NCI-H2171 treated with DMSO at 0.1 percent for 48 hours (cell line): ENCODE measurements at regions not wholly inside any gene's neighbourhood (a gene's known extent, or its start where the extent isn't known, plus 50 kb on each side); places are given as distances from the start of the nearest gene placed in this dataset.
A peak's percentile ranks its signal among the peaks of the same experiment; 100 is the strongest.
"Not testable (repeated sequence)": the region's sequence is repeated elsewhere in the genome, so short reads cannot be mapped to it uniquely, and the experiment has no call there.

ENCODE experiments used
- DNase-seq: peaks from one replicate; lab custom pipeline; 2025; lab: John Stamatoyannopoulos, UW

DNA sequence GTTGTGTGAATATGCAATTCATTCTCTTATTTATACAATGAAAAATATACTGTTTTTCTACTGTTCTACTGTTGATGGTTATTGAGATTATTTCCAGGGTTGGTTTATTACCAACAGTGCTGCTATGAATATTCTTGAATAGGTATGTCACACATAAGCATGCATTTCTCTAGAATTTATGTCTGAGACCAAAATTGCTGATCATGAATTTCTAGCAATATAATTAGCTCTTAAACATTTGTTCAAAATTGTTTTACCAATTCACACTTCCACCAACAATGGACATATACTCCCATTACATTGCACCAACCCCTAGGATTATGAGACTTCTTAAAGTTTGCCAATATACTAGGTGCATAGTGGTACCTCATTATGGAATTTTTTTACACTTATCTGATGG, 164.1 kb upstream of the KCNQ5 start:
- no peak for DNase-seq

GRCh38 chr6:72458521-72458920, 163.3 kb upstream of the KCNQ5 start:
- DNase-seq = no peak

GRCh38 chr6:72461144-72461543, 160.7 kb upstream of the KCNQ5 start:
- no peak for DNase-seq

DNA sequence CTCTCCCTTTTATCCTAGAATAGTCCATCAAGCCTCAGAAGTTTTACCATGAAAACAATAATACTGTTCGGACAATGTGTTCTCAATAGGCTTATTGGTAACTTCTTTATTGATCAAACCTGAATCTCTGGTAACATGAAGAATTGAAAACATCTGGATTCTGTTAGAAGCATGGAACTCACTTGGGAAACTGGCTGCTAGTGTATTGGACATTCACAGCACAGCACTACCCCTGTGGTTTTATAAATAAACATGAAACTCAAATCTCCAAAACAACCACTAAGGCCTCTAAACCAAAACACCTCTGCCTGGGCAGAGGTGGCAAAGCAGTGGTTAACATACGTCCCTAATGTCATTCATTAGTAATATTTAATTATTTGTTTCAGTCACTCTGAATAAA, 157.6 kb upstream of the KCNQ5 start:
- no peak for DNase-seq

GRCh38 chr6:72464791-72465691, 156.8 kb upstream of the KCNQ5 start:
- DNase-seq = no peak

- DNase-seq = no peak
Observed at GRCh38 chr6:72466471-72466870, 155.4 kb upstream of the KCNQ5 start.

GRCh38 chr6:72466971-72467566, 154.8 kb upstream of the KCNQ5 start:
- DNase-seq = no peak

- not testable (repeated sequence) for DNase-seq
Observed at GRCh38 chr6:72469406-72469983, 152.4 kb upstream of the KCNQ5 start.

- no peak for DNase-seq
Observed at GRCh38 chr6:72476051-72476450, 145.8 kb upstream of the KCNQ5 start.

DNA sequence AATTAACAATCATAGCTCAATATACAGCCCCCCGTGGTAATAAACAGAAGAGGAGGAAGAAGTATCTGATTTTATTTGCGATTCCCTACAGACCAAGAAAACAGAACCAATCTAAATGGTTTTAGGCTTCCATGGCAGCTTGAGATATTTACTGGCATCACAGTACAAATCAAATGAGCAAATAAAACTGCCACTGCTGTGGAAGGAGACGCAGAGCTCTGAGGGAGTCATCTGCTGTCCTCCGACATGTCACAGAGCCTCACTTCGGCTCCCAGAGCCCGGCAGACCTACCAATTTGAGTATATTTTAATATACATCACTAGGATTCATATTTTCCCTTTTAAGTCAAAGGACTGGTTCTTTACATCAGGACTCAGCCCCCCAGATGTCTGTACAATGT, 145.2 kb upstream of the KCNQ5 start:
- no peak for DNase-seq

GRCh38 chr6:72495441-72495840, 126.4 kb upstream of the KCNQ5 start:
- DNase-seq = no peak

DNA sequence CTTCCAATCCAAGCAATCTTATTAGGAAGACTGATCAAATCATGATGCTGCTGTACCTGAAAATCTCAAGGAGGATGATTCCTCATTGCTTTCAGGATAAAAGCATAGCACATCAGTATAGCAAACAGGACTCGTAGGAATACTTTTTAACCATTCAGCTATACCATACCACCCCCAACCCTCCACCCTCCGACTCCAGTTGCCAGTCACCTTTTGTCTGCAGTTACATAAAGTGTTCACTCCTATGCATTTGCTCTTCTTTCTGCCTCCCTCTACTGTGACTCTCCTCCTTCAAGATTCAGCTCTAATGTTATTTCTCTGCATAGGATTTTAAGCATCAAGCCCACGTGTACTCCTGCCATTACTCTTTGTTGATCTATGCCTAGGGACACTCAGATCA, 124.7 kb upstream of the KCNQ5 start:
- DNase-seq = no peak

DNA sequence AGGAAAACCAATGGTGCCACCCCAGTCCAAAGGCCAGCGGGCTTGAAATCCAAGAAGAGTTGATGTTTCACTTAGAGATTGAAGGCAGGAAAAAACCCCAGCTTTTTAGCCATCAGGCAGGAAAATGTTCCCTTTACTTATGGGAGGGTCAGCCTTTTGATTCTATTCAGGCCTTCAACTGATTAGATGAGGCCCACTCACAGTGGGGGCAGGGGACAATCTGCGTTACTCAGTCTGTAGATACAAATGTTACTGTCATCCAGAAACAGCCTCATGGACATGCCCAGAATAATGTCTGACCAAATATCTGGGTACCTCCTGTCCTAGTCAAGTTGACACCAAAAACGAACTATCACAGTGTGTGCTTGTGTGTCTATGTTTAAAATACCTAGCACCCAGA, 121.2 kb upstream of the KCNQ5 start:
- DNase-seq = no peak

- no peak for DNase-seq
Observed at GRCh38 chr6:72504406-72504805, 117.5 kb upstream of the KCNQ5 start.

DNA sequence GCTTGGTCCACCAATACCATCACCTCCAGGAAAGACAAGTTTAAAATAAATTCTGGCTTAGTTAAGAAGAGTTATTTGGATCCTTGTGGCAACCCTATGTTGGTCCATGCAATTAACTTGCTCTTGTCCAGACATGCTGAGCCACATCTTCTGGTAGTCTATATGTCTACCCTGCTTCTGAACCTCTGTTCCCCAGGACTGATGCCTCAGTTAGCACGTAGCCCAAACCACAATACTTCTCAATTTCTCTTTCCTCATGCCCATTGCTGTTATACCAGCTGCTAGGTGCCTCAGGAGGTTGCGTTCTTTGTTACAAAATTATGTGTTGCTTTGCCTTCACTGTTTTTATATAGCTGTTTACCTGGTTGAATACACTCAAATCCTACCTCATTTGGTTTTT, 116.4 kb upstream of the KCNQ5 start:
- no peak for DNase-seq

GRCh38 chr6:72519871-72520270, 102.0 kb upstream of the KCNQ5 start:
- DNase-seq = no peak

GRCh38 chr6:72521684-72522083, 100.2 kb upstream of the KCNQ5 start:
- DNase-seq = no peak

DNA sequence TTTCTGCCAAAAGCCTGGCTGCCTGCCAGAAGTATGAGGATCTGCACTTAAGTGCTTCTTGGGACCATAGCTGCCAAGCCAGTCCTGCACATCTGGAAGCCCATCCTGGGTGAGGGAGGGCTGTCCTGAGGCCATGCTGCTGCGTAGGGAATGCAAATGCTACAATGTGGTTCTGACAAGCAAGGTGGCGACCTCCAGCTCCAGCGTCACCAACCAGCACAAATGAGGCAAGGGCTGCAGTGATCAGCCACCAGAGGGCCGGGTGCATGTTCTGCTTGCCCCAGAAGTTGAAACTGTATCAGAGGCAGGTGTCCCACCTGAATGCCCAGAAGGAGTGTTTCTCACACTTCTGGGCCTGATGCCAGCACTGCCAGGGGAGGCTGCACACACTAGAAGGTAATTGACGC, 99.1 kb upstream of the KCNQ5 start:
- DNase-seq = peak; percentile 84

- peak; percentile 97 for DNase-seq
Observed at GRCh38 chr6:72524011-72524645, 97.7 kb upstream of the KCNQ5 start.

GRCh38 chr6:72525821-72526510, 95.9 kb upstream of the KCNQ5 start:
- peak; percentile 11 for DNase-seq

DNA sequence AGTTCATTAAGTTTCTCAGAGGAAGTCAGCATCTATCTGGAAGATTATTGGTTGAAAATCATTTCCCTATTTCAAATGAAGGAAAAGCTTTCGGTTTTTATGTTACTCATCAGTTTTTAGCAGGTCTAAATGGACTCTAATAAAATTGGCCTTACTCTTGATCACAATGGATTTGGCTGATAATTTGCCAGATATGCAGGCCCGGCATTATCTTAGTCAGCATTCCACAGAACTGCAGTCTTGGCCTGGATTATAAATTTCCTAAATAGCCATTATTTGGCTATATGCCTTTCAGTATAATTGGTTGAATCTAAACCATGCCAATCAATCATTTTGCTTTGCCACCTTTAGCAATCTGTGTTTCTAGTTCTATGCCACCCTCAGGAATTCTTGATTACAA, 91.7 kb upstream of the KCNQ5 start:
- DNase-seq = no peak

- no peak for DNase-seq
Observed at GRCh38 chr6:72530750-72531149, 91.1 kb upstream of the KCNQ5 start.
